OCI-LY7 (cell line): ENCODE measurements at regions not wholly inside any gene's neighbourhood (a gene's known extent, or its start where the extent isn't known, plus 50 kb on each side); places are given as distances from the start of the nearest gene placed in this dataset.
A peak's percentile ranks its signal among the peaks of the same experiment; 100 is the strongest.

Experiments
- BruUV-seq: library from RNA; stranded (reverse); fragments of 400-500 nt; replicated peaks from 2 replicates; lab custom pipeline; 2021; lab: Mats Ljungman, UMichigan
- CTCF ChIA-PET: fragments of 300-600 bp; sonication (Branson Sonifier 250); formaldehyde crosslinking; loops from one replicate; lab custom pipeline; 2022; ENCODE audit warnings: antibody characterized with exemption; ENCODE audit not compliant: unreplicated experiment; lab: Charles Lee
- POLR2A ChIA-PET: fragments of 300-600 bp; sonication (Branson Sonifier 250); formaldehyde crosslinking; loops from one replicate; lab custom pipeline; 2022; ENCODE audit warnings: antibody characterized with exemption; lab: Charles Lee
- DNase-seq: peaks from one replicate; pipeline ENCODE4 v3.0.0-alpha.2; 2015; ENCODE audit warnings: low spot score
- H2AFZ ChIP-seq: fragments of 200-600 bp; sonication (generic), shearing (Covaris generic); 2 replicates; pipeline ENCODE4 v1.6.1; 2014; ENCODE audit warnings: mild to moderate bottlenecking, antibody characterized with exemption, low read length, moderate library complexity
- H3K27ac ChIP-seq: fragments of 200-600 bp; sonication (generic); 2 replicates; pipeline ENCODE4 v1.5.1; 2014; ENCODE audit warnings: mixed run types, low read depth, mild to moderate bottlenecking, moderate library complexity, low read length, inconsistent platforms; ENCODE audit not compliant: poor library complexity, severe bottlenecking
- H3K36me3 ChIP-seq: fragments of 200-600 bp; sonication (generic); 2 replicates; pipeline ENCODE4 v1.6.1; 2014; ENCODE audit warnings: mild to moderate bottlenecking, antibody characterized with exemption, low read length, moderate library complexity, mixed read lengths; ENCODE audit not compliant: insufficient read depth
- H3K4me1 ChIP-seq: fragments of 200-600 bp; sonication (generic); 2 replicates; pipeline ENCODE4 v1.5.1; 2014; ENCODE audit warnings: mild to moderate bottlenecking, low read length; ENCODE audit not compliant: insufficient read depth, poor library complexity, severe bottlenecking
- H3K4me2 ChIP-seq: fragments of 200-600 bp; sonication (generic); 2 replicates; pipeline ENCODE4 v1.6.1; 2014; ENCODE audit warnings: mild to moderate bottlenecking, low read length
- H3K4me3 ChIP-seq: fragments of 200-600 bp; sonication (generic); 2 replicates; pipeline ENCODE4 v1.5.1; 2014; ENCODE audit warnings: mild to moderate bottlenecking, low read depth, low read length; ENCODE audit not compliant: poor library complexity, severe bottlenecking
- H3K79me2 ChIP-seq: fragments of 200-600 bp; sonication (generic); 2 replicates; pipeline ENCODE4 v1.6.1; 2016; ENCODE audit warnings: low read depth, mild to moderate bottlenecking, low read length, moderate library complexity, mixed read lengths; ENCODE audit not compliant: insufficient read depth
- H3K9me2 ChIP-seq: fragments of 200-600 bp; sonication (generic); 2 replicates; pipeline ENCODE4 v1.6.1; 2016; ENCODE audit warnings: mild to moderate bottlenecking, low read length, mixed read lengths; ENCODE audit not compliant: insufficient read depth
- H3K9me3 ChIP-seq: fragments of 200-600 bp; sonication (generic); 2 replicates; pipeline ENCODE4 v1.6.1; 2014; ENCODE audit warnings: mild to moderate bottlenecking, mixed run types, low read length, mixed read lengths
- H4K20me1 ChIP-seq: fragments of 200-600 bp; sonication (generic); 2 replicates; pipeline ENCODE4 v1.6.1; 2014; ENCODE audit warnings: mild to moderate bottlenecking, antibody characterized with exemption, low read length, moderate library complexity, mixed read lengths; ENCODE audit not compliant: insufficient read depth
- CTCF ChIP-seq: fragments of 200-600 bp; sonication (generic); conservative IDR thresholded peaks from 2 replicates; pipeline ENCODE4 v1.5.1; 2014; ENCODE audit warnings: mild to moderate bottlenecking, antibody characterized with exemption, low read length, moderate library complexity, mixed read lengths
- EZH2phosphoT487 ChIP-seq: fragments of 200-600 bp; sonication (generic); IDR thresholded peaks from 2 replicates; pipeline ENCODE4 v1.6.1; 2018; ENCODE audit warnings: low read depth, borderline replicate concordance, mild to moderate bottlenecking, mixed run types, antibody characterized with exemption, low read length, moderate library complexity, mixed read lengths
- intact Hi-C: fragments of 100-400 bp; cut with micrococcal nuclease; formaldehyde crosslinking; loops from one replicate; pipeline ENCODE4 v1.10.0; 2022; ENCODE audit not compliant: unreplicated experiment

GRCh38 chr9:82149501-82149946 lies 161.0 kb downstream of the SPATA31D1 start:
- no TSS peak for BruUV-seq
- H3K9me3 ChIP-seq, result no peaks in the 10 kb centered on the region
- peaks cover 2% of the 10 kb centered on the region for H3K4me1 ChIP-seq
- no peaks in the 10 kb centered on the region for H3K36me3 ChIP-seq
- no peaks in the 10 kb centered on the region for H4K20me1 ChIP-seq
- CTCF ChIA-PET, result interaction anchor here (0.8 kb wide), 1 partner anchor 22 kb away, joined by 3 read pairs; no protein-coding TSS in a partner anchor
- TF ChIP-seq EZH2phosphoT487 (no peak), CTCF (no peak)
- POLR2A ChIA-PET, result interaction anchor here (0.8 to 1.0 kb wide), 3 partner anchors 18 to 33 kb away, joined by 3 to 5 read pairs (median 3); no protein-coding TSS in a partner anchor
- no peak overlapping the region for H2AFZ ChIP-seq
- H3K27ac ChIP-seq, result no peak overlapping the region
- intact Hi-C loops, result no loop called here
- DNase-seq, result no peak
- no peak overlapping the region for H3K4me3 ChIP-seq
- no peaks in the 10 kb centered on the region for H3K79me2 ChIP-seq
- no peak overlapping the region for H3K4me2 ChIP-seq
- H3K9me2 ChIP-seq, result no peaks in the 10 kb centered on the region

GRCh38 chr9:82152181-82152580 lies 163.6 kb downstream of the SPATA31D1 start:
- BruUV-seq, result no TSS peak
- Histone ChIP-seq H2AFZ (peak overlapping the region; percentile 20; the same call in 1 of the 2 replicates), H3K9me3 (peaks cover 6% of the 10 kb centered on the region; the same call in 1 of the 2 replicates), H3K36me3 (no peaks in the 10 kb centered on the region; the same call in 1 of the 2 replicates), H3K4me2 (no peak overlapping the region), H3K79me2 (no peaks in the 10 kb centered on the region), H3K27ac (no peak overlapping the region), H4K20me1 (no peaks in the 10 kb centered on the region), H3K4me1 (peaks cover 10% of the 10 kb centered on the region), H3K4me3 (no peak overlapping the region), H3K9me2 (no peaks in the 10 kb centered on the region)
- intact Hi-C loops, result no loop called here
- ChIA-PET POLR2A (interaction anchor here (0.6 to 3.4 kb wide), 14 partner anchors 9 to 127 kb away, joined by 3 to 19 read pairs (median 6); no protein-coding TSS in a partner anchor), CTCF (interaction anchor here (0.7 to 1.7 kb wide), 2 partner anchors 12 to 13 kb away, joined by 3 to 6 read pairs; no protein-coding TSS in a partner anchor)
- DNase-seq, result no peak
- no peak for TF ChIP-seq EZH2phosphoT487
- no peak for TF ChIP-seq CTCF

GRCh38 chr9:82153032-82153431 lies 164.5 kb downstream of the SPATA31D1 start:
- Histone ChIP-seq H3K4me1 (peaks cover 10% of the 10 kb centered on the region), H3K4me3 (no peak overlapping the region), H3K9me2 (no peaks in the 10 kb centered on the region), H2AFZ (0 out of 2 replicates have a peak overlapping the region, but pooled peaks have one; percentile 28), H3K9me3 (peaks cover 6% of the 10 kb centered on the region; the same call in 1 of the 2 replicates), H3K4me2 (no peak overlapping the region), H3K27ac (no peak overlapping the region), H4K20me1 (no peaks in the 10 kb centered on the region), H3K79me2 (no peaks in the 10 kb centered on the region), H3K36me3 (no peaks in the 10 kb centered on the region; the same call in 1 of the 2 replicates)
- ChIA-PET POLR2A (interaction anchor here (0.8 to 3.4 kb wide), 9 partner anchors 10 to 76 kb away, joined by 3 to 19 read pairs (median 8); no protein-coding TSS in a partner anchor), CTCF (no interaction called here)
- TF ChIP-seq CTCF (no peak), EZH2phosphoT487 (no peak)
- BruUV-seq, result no TSS peak
- intact Hi-C loops, result no loop called here
- no peak for DNase-seq
